HG02973 (cell line): ENCODE measurements at regions not wholly inside any gene's neighbourhood (a gene's known extent, or its start where the extent isn't known, plus 50 kb on each side); places are given as distances from the start of the nearest gene placed in this dataset.
"Not testable (repeated sequence)": the region's sequence is repeated elsewhere in the genome, so short reads cannot be mapped to it uniquely, and the experiment has no call there.

ENCODE experiments used
- ATAC-seq: cut with Tn5 transposase; IDR thresholded peaks from one replicate; pipeline ENCODE4 v1.9.1; 2021; ENCODE audit warnings: moderate library complexity; ENCODE audit not compliant: unreplicated experiment

GRCh38 chr10:125554753-125555152 lies 128.2 kb downstream of the TEX36 start:
- ATAC-seq = no peak

DNA sequence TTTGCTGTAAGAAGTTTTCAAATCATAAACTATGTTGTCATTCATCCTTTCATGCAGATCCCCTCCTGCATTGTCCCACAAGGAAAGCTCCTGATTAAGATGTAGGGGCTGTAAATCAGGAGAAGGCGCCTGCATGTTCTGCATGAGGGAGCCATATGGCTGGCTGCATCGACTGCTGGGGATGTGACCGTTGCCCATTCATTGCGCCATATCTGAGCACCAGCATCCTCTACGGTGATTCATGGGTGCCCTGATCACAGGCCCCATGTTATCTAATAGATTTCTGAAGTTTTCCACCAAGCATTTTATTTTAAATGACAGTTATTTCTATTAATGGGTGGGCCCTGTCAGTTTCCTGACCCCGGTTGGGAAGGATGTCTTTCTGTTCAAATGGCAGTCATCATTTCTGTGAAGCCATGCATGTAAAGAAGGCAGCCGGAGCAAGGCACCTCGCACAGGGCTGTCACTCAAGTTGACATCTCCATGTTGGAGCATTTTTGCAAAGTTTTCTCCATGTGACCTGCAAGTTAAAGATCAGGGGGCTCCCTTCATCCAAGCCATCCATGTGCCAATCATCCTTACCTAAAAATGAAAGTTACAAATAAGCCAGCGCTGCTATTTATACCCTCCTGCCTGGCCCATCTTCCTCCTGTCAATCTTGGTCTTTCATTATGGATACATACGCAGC lies 128.8 kb downstream of the TEX36 start:
- no peak for ATAC-seq

DNA sequence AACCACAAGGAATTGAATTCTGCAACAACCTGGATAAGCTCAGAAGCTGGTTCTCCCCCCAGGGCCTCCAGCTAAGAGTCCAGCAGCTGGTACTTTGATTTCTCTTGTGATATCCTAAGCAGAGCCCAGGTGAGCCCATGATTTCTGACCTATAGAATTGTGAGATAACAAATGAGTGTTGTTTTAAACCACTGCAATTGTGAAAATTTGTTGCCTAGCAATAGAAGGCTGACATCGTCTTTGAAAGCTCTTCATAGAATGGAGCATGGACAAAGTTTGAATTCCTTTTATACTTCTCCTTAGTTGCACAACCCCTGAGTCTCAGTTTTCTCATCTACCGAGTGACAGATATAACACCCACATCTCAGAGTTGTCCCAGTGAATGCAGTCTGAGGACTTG lies 129.9 kb downstream of the TEX36 start:
- ATAC-seq = no peak

- no peak for ATAC-seq
Measured at GRCh38 chr10:125551247-125551646, 131.7 kb downstream of the TEX36 start.

GRCh38 chr10:125550362-125550761 lies 132.6 kb downstream of the TEX36 start:
- ATAC-seq = no peak

- ATAC-seq = no peak
Measured at GRCh38 chr10:125549653-125550052, 133.3 kb downstream of the TEX36 start.

- ATAC-seq = no peak
Measured at GRCh38 chr10:125548878-125549277, 134.1 kb downstream of the TEX36 start.

DNA sequence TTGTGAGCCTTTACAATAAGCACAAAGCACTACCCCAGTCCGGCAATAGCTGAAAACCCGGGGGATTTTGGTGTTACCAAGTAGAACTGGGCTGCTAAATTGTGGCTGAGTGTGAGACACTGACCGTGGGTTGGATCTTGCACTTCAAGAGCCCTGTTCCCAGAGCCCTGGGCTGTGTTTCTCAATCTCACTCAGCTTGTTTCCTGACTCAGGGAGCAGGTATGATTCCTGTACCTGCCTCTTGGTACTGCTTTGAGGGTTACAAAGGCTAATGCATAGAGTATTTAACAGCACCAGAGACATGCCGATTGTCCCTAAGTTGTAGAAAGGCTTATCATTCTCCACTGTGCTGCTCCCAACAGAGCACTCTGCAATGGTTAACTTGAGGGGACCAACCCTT lies 134.6 kb downstream of the TEX36 start:
- no peak for ATAC-seq

DNA sequence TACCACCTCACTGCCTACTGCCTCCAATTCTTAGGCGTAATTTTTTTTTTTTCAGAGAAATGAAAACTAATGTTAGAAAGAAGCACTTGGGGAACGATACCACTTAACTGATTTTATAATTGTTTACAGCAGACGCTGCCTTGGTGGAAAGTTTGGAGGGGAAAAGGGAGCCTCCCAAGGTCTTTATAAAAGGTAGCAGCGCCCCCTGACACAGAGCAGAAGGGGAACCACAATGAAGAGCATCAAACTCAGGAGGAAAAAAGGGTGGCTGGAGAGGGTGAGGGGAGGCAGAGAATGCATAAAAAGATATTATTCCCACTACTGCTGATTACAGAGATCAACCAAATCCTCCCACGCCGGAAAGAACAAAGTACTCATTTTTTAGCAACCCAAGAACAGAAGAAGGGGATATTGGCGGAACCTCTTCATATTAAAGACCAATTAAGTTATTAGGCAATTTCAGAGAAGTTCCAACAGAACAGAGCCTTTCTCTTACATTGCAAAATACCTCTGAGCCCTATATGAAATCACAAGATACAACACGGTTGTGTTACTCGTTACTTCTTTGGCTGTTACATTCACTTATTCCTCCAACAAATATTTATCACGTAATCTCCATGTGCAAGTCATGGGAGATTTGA lies 135.8 kb downstream of the TEX36 start:
- ATAC-seq = no peak

GRCh38 chr10:125543796-125544195 lies 139.2 kb downstream of the TEX36 start:
- ATAC-seq = no peak

DNA sequence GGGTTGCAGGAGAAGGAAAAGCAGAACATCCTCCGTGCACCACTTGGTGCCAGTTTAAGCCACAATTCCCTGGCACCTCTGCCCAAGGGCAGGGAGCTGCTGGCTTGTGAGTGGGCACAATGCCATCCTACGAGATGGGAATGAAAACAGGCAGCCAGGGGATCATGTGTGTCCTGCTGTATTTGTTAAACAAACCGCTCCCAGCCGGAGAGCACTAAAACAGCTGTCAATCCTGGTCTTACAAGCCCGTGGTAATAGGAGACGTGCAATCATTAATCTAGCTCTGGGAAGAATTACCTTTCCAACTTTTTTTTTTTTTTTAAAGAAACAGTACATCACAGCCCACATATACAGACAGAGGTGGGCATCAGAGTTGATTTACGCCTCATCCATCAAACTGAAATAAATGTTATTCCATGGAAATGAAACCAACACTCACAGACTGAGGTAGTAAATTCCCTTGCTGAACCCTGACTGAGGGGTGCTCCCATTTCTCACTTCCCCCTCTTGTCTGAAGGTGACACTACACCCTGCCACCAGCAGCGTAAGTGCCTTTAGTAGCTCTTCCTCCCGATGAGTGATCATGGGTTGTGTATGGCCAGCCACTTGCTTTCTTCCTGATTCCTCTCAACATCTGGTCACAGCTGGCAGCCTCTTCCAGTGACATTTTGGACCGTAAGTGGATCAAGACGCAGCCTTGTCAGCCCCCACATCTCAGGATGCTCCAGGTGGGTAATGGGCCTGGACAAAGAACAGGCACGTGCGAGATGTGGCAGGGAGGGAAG lies 143.8 kb downstream of the TEX36 start:
- ATAC-seq = no peak

DNA sequence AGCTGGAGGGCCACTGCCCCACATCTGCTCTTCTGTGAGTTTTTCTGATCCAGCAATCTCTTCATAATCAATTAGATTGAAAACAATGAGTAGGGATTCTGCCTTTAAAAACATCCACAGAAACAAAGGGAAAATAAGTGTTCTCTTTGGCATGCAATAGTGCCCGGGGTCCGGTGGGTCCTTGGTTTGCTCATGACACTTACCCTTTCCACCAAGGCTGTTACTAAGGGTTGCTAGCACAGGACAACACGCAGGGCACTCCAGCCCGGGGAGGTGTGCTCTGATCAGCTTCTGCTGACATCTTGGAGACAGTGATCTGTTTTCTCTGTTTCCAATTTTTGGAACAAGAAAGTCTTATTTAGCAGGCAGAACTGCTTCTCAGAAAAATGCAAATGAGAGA lies 146.7 kb downstream of the TEX36 start:
- ATAC-seq = no peak

- no peak for ATAC-seq
Measured at GRCh38 chr10:125535559-125535958, 147.4 kb downstream of the TEX36 start.

GRCh38 chr10:125534515-125534914 lies 148.4 kb downstream of the TEX36 start:
- no peak for ATAC-seq

- no peak for ATAC-seq
Measured at GRCh38 chr10:125533866-125534265, 149.1 kb downstream of the TEX36 start.

DNA sequence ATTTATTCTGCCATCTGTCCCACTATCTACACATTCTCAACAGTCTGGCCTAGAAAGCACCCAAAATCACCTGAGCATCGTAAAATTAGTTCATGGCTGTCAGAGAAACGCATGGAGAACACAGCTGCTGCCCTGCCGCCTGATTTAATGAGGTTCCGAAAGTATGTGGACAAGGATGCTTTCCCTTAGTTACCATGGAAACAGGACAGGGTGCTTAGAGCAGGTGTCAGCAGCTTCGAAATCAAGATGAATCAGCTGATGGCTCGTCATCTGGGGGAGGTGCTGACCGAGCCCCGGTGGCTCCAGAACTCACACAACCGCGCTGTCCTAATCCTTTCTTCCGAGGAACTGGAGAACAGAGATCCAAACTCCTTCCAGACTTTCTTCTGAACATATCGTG lies 151.5 kb downstream of the TEX36 start:
- no peak for ATAC-seq

DNA sequence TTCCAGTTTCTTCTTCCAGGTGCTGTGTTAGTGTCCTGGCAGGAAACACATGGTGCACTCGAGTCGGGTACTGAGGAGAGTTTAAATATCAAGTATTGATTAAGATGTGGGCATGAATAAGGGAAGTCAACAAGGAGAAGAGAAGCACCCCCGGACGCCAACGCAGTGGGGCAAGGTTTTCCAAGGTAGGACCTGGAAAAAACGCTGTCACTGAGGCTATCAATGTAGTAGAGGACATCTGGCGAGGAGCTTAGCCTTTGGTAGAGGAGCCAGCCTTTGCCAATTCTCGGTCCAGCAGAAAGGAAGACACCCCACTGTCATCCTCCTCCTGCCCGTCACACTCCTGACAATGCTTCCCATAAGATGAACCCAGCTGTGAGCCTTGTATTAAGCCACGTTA lies 159.6 kb downstream of the TEX36 start:
- ATAC-seq = no peak

GRCh38 chr10:125521721-125522680 lies 161.0 kb downstream of the TEX36 start:
- ATAC-seq = no peak

DNA sequence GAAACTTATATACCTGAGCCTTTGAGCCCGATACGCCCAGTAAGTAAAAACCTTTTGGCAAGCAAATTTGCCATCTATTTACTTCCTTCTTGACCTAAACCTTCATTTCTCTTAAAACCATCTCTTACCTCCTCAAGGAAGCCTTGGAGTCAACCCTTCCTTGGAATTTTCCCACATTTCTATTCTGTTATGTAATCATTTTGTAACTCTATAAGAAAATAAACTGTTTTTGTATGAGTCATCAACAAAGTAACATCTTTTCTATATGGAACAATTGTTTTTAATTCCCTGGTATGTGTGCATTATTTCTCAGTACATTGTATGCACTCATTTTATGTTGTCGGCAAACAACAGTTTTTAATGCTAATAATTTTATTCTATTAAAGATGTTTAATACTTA lies 162.0 kb downstream of the TEX36 start:
- ATAC-seq = no peak

GRCh38 chr10:125518397-125518796 lies 164.6 kb downstream of the TEX36 start:
- not testable (repeated sequence) for ATAC-seq

GRCh38 chr10:125515571-125515970 lies 167.4 kb downstream of the TEX36 start:
- ATAC-seq = no peak
